DND-41 (cell line): ENCODE measurements at regions not wholly inside any gene's neighbourhood (a gene's known extent, or its start where the extent isn't known, plus 50 kb on each side); places are given as distances from the start of the nearest gene placed in this dataset.

Source experiments
- EZH2 ChIP-seq: IDR thresholded peaks from 3 replicates; pipeline ENCODE4 v1.6.1; 2012; ENCODE audit warnings: borderline replicate concordance, low read depth, mild to moderate bottlenecking, moderate library complexity, low read length, inconsistent platforms; ENCODE audit not compliant: severe bottlenecking
- TF ChIP-seq, protein P1 (sequence below): IDR thresholded peaks from 2 replicates; pipeline ENCODE4 v1.5.1; 2012; ENCODE audit warnings: borderline replicate concordance, low read length, moderate library complexity, mild to moderate bottlenecking; ENCODE audit not compliant: poor library complexity, severe bottlenecking; ENCODE audit errors: extremely low read depth

- TF ChIP-seq, protein P1, sequence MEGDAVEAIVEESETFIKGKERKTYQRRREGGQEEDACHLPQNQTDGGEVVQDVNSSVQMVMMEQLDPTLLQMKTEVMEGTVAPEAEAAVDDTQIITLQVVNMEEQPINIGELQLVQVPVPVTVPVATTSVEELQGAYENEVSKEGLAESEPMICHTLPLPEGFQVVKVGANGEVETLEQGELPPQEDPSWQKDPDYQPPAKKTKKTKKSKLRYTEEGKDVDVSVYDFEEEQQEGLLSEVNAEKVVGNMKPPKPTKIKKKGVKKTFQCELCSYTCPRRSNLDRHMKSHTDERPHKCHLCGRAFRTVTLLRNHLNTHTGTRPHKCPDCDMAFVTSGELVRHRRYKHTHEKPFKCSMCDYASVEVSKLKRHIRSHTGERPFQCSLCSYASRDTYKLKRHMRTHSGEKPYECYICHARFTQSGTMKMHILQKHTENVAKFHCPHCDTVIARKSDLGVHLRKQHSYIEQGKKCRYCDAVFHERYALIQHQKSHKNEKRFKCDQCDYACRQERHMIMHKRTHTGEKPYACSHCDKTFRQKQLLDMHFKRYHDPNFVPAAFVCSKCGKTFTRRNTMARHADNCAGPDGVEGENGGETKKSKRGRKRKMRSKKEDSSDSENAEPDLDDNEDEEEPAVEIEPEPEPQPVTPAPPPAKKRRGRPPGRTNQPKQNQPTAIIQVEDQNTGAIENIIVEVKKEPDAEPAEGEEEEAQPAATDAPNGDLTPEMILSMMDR = peak; percentile 43
- TF ChIP-seq EZH2 = no peak
These were observed 112.0 kb upstream of the ARHGAP42 start for GRCh38 chr11:100574894-100575769.
